OCI-LY1 (cell line): ENCODE measurements at regions not wholly inside any gene's neighbourhood (a gene's known extent, or its start where the extent isn't known, plus 50 kb on each side); places are given as distances from the start of the nearest gene placed in this dataset.

Experiments used
- H2AFZ ChIP-seq: fragments of 200-600 bp; sonication (generic), shearing (Covaris generic); 2 replicates; pipeline ENCODE4 v1.6.0; 2014; ENCODE audit warnings: antibody characterized with exemption, mild to moderate bottlenecking, low read length
- H3F3A ChIP-seq: fragments of 200-600 bp; sonication (generic), shearing (Covaris generic); 2 replicates; pipeline ENCODE4 v1.6.0; 2014; ENCODE audit warnings: mild to moderate bottlenecking, antibody characterized with exemption, low read length, moderate library complexity; ENCODE audit not compliant: insufficient read depth
- H3K27ac ChIP-seq: fragments of 200-600 bp; sonication (generic); 2 replicates; pipeline ENCODE4 v1.5.1; 2014; ENCODE audit warnings: low read length, mixed run types, mild to moderate bottlenecking, low read depth; ENCODE audit not compliant: poor library complexity, severe bottlenecking
- H3K27me3 ChIP-seq: fragments of 200-600 bp; sonication (generic); 2 replicates; pipeline ENCODE4 v1.6.0; 2014; ENCODE audit warnings: antibody characterized with exemption, mild to moderate bottlenecking, low read length, moderate library complexity; ENCODE audit not compliant: insufficient read depth
- H3K36me3 ChIP-seq: fragments of 200-600 bp; sonication (generic); 2 replicates; pipeline ENCODE4 v1.6.1; 2014; ENCODE audit warnings: mild to moderate bottlenecking, antibody characterized with exemption, low read length, moderate library complexity, mixed read lengths; ENCODE audit not compliant: insufficient read depth
- H3K4me1 ChIP-seq: fragments of 200-600 bp; sonication (generic); 2 replicates; pipeline ENCODE4 v1.5.1; 2014; ENCODE audit warnings: mild to moderate bottlenecking, low read length, moderate library complexity; ENCODE audit not compliant: insufficient read depth, severe bottlenecking
- H3K4me2 ChIP-seq: fragments of 200-600 bp; sonication (generic), shearing (Covaris generic); 2 replicates; pipeline ENCODE4 v1.6.1; 2014; ENCODE audit warnings: low read length
- H3K4me3 ChIP-seq: fragments of 200-600 bp; sonication (generic); 2 replicates; pipeline ENCODE4 v1.5.1; 2014; ENCODE audit warnings: low read length, low read depth, mild to moderate bottlenecking, mixed read lengths; ENCODE audit not compliant: poor library complexity, severe bottlenecking
- H3K79me2 ChIP-seq: fragments of 200-600 bp; shearing (Covaris generic); 2 replicates; pipeline ENCODE4 v1.6.1; 2016; ENCODE audit warnings: mixed run types, low read length, mixed read lengths; ENCODE audit not compliant: insufficient read depth
- H3K9ac ChIP-seq: fragments of 200-600 bp; sonication (generic), shearing (Covaris generic); 2 replicates; pipeline ENCODE4 v1.6.1; 2014; ENCODE audit warnings: mild to moderate bottlenecking, low read length, mixed read lengths
- H3K9me2 ChIP-seq: fragments of 200-600 bp; sonication (generic), shearing (Covaris generic); 2 replicates; pipeline ENCODE4 v1.6.1; 2014; ENCODE audit warnings: low read depth, mild to moderate bottlenecking, low read length, mixed read lengths
- H3K9me3 ChIP-seq: fragments of 200-600 bp; shearing (Covaris generic); 2 replicates; pipeline ENCODE4 v1.6.1; 2014; ENCODE audit warnings: low read length, mixed read lengths
- H4K20me1 ChIP-seq: fragments of 200-600 bp; sonication (generic), shearing (Covaris generic); 2 replicates; pipeline ENCODE4 v1.6.0; 2016; ENCODE audit warnings: mild to moderate bottlenecking, low read length; ENCODE audit not compliant: insufficient read depth
- EZH2 ChIP-seq: fragments of 200-600 bp; sonication (generic), shearing (Covaris generic); IDR thresholded peaks from 2 replicates; pipeline ENCODE4 v1.8.0; 2017; ENCODE audit warnings: borderline replicate concordance, mixed run types, mild to moderate bottlenecking, antibody characterized with exemption, low read length, moderate library complexity, mixed read lengths
- TF ChIP-seq, protein P1 (sequence below): fragments of 200-600 bp; sonication (generic), shearing (Covaris generic); IDR thresholded peaks from 2 replicates; pipeline ENCODE4 v1.5.1; 2017; ENCODE audit warnings: mild to moderate bottlenecking, antibody characterized with exemption, low read length, moderate library complexity, mixed read lengths

DNA sequence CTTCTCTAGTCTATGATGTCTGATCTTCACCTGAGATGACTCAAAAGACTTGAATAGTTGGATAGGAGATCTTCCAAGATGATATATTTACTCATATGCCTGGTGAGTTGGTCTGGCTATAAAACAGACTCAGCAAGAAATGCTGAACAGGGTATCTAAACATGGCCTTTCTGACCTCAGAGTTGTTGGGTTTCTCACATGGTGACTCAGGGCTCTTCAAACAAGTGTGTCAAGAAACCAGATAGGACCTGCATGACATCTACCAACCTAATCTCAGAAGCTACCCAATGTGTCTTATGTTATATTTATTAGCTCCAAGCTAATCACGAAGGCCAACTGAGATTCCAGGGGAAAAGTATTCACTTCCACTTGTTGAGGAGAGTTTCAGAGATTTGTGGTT lies 1477.3 kb downstream of the CDH8 start:
- Histone ChIP-seq H3K9me3 (no peaks in the 10 kb centered on the region), H2AFZ (no peak overlapping the region), H3K9me2 (no peaks in the 10 kb centered on the region), H3K27ac (no peak overlapping the region), H3K4me3 (no peak overlapping the region), H3F3A (no peaks in the 10 kb centered on the region), H3K4me1 (no peaks in the 10 kb centered on the region), H4K20me1 (no peaks in the 10 kb centered on the region), H3K36me3 (no peaks in the 10 kb centered on the region), H3K9ac (no peak overlapping the region), H3K79me2 (no peaks in the 10 kb centered on the region), H3K27me3 (no peaks in the 10 kb centered on the region), H3K4me2 (no peak overlapping the region)
- no peak for TF ChIP-seq EZH2
- TF ChIP-seq, protein P1, sequence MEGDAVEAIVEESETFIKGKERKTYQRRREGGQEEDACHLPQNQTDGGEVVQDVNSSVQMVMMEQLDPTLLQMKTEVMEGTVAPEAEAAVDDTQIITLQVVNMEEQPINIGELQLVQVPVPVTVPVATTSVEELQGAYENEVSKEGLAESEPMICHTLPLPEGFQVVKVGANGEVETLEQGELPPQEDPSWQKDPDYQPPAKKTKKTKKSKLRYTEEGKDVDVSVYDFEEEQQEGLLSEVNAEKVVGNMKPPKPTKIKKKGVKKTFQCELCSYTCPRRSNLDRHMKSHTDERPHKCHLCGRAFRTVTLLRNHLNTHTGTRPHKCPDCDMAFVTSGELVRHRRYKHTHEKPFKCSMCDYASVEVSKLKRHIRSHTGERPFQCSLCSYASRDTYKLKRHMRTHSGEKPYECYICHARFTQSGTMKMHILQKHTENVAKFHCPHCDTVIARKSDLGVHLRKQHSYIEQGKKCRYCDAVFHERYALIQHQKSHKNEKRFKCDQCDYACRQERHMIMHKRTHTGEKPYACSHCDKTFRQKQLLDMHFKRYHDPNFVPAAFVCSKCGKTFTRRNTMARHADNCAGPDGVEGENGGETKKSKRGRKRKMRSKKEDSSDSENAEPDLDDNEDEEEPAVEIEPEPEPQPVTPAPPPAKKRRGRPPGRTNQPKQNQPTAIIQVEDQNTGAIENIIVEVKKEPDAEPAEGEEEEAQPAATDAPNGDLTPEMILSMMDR: no peak

DNA sequence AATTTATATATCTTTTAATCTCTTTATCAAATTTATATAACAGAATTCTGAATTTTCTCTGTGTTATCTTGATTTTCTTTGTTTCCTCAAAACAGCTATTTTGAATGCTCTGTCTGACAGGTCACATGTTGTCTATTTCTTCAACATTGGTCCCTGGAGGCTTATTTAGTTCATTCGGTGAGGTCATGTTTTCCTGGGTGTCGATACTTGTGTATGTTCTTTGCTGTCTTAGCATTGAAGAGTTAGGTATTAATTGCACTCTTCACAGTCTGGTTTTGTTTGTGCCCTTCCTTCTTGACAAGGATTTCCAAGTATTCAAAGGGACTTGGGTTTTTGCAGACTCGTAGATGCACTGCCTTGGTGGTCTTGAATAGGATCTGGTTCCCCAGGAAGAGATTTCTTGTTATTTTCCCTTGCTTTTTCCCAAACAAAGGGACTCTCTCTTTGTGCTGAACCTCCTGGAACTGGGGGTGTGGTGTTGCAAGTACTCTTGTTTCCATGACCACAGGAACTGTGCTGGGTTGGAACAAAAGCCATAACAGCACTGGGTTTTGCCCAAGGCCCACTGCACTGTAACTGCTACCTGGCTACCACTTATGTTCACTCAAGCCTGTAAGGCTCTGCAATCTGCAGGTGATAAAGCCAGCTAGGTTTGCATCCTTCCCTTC lies 1483.0 kb downstream of the CDH8 start:
- no peaks in the 10 kb centered on the region for H3K36me3 ChIP-seq
- H2AFZ ChIP-seq: no peak overlapping the region
- H3K79me2 ChIP-seq: no peaks in the 10 kb centered on the region
- H3K27me3 ChIP-seq: no peaks in the 10 kb centered on the region
- no peak overlapping the region for H3K4me2 ChIP-seq
- no peaks in the 10 kb centered on the region for H3F3A ChIP-seq
- TF ChIP-seq EZH2: no peak
- TF ChIP-seq, protein P1: no peak
- H3K4me1 ChIP-seq: no peaks in the 10 kb centered on the region
- no peaks in the 10 kb centered on the region for H3K9me3 ChIP-seq
- no peak overlapping the region for H3K27ac ChIP-seq
- H4K20me1 ChIP-seq: no peaks in the 10 kb centered on the region
- H3K9me2 ChIP-seq: no peaks in the 10 kb centered on the region
- H3K4me3 ChIP-seq: no peak overlapping the region
- no peak overlapping the region for H3K9ac ChIP-seq

DNA sequence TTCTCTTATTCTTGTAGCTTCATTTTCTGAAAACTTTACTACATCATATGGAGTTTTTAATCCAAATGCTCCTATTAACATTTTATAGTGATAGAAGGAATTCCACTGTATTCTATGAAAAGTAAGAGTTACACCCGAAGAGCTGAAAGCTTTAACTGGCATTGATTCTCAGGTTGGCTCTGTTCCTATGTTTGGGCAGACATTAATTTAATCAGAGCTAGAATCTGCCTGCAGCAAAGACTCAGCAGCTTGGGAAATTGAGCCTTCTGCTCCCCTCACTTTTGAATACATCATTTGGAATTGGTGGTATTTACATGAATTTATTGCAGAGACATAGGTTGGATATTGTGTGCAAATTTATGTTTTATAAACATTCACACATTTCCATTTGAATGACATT lies 1494.7 kb downstream of the CDH8 start:
- no peak overlapping the region for H3K4me3 ChIP-seq
- H3K36me3 ChIP-seq: no peaks in the 10 kb centered on the region
- no peak overlapping the region for H3K4me2 ChIP-seq
- H4K20me1 ChIP-seq: no peaks in the 10 kb centered on the region
- no peak overlapping the region for H3K9ac ChIP-seq
- no peaks in the 10 kb centered on the region for H3K27me3 ChIP-seq
- no peaks in the 10 kb centered on the region for H3K9me3 ChIP-seq
- no peaks in the 10 kb centered on the region for H3F3A ChIP-seq
- H3K9me2 ChIP-seq: no peaks in the 10 kb centered on the region
- no peak overlapping the region for H3K27ac ChIP-seq
- no peaks in the 10 kb centered on the region for H3K4me1 ChIP-seq
- no peak overlapping the region for H2AFZ ChIP-seq
- H3K79me2 ChIP-seq: no peaks in the 10 kb centered on the region
- no peak for TF ChIP-seq EZH2
- TF ChIP-seq, protein P1: no peak
